NCI-H82 treated with DMSO at 0.1 percent for 48 hours (cell line): ENCODE measurements at regions not wholly inside any gene's neighbourhood (a gene's known extent, or its start where the extent isn't known, plus 50 kb on each side); places are given as distances from the start of the nearest gene placed in this dataset.

Experiments used
- DNase-seq: peaks from one replicate; lab custom pipeline; 2025; ENCODE audit not compliant: unreplicated experiment; lab: John Stamatoyannopoulos, UW

DNA sequence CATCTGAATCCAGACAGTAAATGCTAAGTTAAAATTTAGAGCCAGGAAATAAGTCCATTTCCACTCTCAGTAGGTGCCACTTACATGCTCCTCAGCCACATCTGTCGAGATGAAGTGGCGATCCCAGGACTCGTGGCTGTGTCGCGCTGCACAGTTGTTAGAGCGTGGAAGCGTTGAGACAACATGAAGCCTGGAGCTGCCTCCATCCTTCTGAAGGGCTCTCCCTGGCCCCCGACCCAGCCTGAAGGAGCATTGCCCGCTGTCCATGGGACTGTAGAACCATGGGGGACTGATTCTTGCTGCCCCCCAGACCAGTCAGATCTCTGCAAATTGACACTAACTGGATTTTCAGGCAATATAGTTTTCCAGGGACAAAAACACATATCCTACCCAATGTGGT lies 58.9 kb downstream of the IRX1 start:
- no peak for DNase-seq

DNA sequence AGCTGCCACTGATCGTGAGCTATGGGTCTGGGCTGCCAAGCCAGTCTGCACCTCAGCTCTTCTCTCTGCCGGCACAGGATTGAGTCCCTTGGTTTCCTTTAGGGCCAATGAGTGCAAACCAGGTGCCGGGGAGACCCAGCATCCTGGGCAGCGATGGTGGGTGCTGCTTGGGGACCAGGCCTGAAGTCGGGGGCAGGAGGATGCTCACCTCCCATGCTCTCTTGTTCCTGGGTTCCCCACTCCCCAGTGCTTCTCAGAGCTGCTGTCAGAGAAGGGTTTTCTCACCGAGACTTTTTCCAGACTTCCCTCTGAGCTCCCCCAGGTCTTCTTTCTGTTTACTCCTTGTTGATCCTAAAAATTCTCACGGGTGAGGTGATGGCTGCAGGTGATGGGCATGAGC lies 61.2 kb downstream of the IRX1 start:
- DNase-seq, result no peak

DNA sequence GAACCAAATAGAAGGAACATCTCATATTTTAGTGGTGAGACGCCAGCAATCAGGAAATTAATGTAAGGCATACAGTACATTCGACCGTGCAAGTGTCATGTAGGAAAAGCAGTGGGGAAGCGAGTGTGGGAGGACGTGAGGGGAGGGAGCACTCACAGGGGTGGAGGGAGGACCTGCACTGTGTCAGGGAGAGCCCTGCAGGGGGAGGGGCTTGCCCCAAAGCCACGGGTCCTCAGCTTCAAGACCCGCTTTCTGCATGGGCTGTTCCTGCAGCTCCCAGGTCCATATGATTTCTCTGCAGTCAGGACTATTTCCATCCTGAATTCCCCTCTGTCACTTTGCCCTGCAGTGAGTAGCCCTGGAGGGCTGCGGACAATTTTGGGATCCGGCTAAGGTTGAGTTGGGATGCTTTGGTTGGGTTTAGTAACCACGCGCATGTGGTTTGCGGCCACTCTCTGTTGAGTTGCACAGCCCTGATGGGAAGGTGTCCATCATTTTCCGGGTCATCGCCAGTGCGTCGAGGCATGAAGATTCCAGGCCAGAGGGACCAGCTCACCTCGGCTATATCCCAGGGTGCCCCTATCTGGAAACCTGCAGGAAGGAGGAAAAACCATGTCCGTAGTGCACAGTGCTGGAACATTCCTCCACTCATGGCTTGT lies 61.9 kb downstream of the IRX1 start:
- no peak for DNase-seq

DNA sequence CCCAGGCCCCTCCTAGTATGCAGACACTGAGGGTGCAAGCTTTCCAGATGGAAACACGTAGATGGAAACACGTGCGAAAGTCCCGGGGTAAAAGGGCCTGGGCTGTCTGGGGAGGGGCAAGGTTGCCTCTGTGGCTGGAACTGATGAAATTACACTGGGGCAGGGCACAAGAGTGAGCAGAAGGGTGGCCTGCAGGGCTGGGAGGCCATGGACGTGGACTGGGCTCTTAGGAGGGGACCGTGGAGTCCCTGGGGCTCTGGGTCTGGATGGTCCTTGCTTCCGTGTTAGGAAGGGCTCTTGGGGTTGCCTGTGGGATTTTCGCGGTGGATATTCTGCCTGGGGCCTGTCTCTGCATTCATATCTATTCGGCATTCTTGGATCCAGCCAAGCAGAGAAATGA lies 63.3 kb downstream of the IRX1 start:
- DNase-seq, result no peak

DNA sequence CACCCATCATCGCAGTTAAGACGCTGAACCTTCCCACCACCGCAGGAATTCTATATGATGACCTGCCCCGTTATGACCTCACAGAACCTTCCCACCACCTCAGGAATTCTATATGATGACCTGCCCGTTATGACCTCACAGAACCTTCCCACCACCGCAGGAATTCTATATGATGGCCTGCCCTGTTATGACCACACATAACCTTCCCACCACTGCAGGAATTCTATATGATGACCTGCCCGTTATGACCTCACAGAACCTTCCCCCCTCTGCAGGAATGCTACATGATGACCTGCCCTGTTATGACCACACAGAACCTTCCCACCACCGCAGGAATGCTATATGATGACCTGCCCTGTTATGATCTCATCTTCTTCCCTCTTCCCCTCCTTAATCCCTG lies 64.3 kb downstream of the IRX1 start:
- no peak for DNase-seq

DNA sequence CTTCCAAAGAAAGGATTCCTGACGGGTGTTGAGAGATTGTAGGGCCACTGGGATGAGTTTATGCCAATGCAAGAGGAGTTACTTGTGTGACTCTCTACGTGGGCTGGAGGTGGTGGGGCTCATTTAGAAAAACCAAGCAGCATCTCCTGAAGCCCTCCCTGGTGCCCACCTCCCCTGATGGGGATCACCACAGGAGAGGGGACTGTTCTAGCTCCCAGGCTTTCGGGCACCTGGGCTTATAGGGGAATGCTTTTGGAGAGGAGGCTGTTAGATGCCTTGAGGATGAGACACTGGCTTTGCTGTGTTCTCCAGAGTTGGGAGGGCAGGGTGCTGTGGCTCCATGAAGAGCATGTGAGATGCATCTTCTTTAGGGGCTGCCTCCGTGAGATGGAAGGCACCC lies 65.0 kb downstream of the IRX1 start:
- no peak for DNase-seq

DNA sequence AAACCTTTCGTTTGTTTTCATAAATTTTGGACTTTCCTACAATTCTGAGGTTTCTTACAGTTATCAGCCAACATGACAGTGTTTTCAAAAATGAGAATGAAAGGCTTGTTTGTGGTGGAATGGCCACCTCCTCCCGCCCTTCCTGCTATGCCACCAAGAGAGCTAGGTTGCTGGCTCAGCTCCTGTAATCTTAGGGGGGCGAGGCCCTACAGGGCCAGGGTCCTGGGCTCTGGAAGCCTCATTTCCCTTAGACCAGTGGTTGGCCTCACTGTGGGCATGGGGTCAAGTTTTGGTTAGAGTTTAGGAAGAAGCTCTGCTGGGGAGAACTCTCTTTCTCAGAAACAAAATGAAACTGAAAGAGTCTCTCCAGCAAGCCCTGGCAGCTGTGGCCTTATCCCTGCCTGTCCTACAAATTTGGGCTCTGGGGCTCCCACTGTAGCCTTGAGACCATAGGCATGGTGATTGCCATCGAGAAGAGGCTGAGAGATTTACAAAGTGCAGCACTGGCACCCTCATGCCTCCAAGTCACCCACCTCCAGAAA lies 66.2 kb downstream of the IRX1 start:
- DNase-seq, result no peak

DNA sequence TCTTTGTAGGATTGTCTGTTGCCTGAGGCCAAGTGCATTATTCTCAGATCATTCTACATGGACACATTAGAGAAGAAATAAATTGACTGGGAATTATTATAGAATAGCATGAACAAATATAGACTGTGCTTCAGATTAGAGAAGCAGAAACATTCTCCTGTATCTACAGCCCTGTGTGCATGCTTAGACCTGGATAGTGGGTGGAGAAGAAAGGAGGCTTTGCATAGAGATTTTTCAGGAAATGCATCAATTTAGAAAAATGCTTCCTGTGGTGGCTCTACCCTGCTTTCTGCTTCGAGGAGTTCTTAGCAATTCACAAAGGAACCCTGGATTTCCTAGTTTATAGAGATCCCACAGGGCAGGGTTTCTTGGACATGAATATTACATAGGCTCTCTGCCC lies 66.7 kb downstream of the IRX1 start:
- no peak for DNase-seq

DNA sequence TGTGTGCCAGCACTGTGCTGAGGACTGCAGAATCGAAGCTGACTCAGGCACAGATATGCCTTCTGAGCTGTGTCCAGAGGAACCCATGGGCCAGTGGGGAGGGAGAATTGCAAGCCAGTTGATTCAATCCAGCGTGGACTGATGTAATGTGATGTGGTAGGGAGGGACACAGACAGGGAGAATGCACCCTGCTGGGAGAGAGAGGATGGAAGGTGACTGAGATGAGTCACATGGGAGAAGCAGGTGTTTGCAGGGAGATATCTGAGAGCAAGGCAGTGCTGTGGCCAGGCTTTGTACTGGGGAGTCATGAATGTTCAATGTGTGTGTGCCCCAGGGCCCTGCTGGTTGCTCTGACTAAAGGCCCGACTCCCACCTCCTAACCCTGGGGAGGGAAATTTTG lies 75.7 kb downstream of the IRX1 start:
- DNase-seq, result no peak

DNA sequence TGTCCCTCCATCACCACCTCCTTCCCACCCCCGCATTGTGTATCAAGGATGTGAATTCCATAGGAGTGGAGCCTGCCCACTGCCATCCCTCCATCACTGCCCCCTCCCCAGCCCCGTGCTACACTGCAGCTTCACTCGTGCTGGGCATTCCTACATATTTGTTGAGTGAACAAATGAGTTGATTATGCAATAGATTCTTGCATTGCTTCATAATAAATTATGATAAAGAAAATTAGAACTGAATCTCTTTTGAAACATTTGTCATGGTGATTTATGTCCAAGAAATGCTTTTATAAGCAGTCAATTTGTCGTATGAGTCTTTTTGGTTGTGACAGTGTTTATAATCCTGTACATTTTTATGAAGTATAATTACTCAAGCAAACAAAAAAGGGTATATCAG lies 83.2 kb downstream of the IRX1 start:
- DNase-seq, result no peak

DNA sequence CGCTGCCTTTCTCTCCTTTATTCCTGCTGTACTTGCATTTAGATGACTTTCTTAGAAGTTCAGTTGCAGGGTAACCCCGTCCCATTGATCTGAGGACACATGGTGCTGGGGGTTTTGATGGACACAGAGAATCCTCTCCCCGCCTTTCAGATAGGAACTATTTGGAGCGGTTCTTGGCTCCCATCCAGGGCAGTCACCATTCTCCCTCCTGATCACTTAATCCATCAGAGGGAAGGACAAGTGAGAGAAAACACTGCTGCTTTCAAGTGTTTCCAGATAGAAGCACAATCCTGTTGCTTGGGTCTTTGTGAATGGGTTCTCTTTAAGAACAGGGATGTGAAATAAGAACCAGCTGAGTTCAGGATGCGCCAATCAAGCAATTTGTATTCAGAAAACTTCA lies 85.2 kb downstream of the IRX1 start:
- no peak for DNase-seq

DNA sequence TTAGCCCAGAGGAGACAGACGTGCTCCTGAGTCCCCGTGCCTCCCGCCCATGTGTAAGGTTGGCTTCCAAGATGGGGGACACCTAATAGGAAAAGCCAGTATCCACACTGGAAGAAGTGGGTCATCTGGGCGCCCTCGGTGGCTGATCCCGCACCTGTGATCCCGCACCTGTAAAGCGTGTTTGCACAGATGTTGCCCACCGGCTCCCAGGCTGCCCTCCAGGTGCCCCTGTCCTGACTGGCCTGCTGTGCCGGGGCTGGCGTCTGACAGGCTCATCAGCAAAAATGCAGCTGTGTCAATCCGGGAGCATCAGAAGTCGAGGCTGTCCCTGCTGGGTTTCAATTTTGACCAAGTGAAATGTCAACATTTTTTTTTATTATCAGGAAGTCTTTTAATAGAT lies 88.5 kb downstream of the IRX1 start:
- DNase-seq, result no peak

DNA sequence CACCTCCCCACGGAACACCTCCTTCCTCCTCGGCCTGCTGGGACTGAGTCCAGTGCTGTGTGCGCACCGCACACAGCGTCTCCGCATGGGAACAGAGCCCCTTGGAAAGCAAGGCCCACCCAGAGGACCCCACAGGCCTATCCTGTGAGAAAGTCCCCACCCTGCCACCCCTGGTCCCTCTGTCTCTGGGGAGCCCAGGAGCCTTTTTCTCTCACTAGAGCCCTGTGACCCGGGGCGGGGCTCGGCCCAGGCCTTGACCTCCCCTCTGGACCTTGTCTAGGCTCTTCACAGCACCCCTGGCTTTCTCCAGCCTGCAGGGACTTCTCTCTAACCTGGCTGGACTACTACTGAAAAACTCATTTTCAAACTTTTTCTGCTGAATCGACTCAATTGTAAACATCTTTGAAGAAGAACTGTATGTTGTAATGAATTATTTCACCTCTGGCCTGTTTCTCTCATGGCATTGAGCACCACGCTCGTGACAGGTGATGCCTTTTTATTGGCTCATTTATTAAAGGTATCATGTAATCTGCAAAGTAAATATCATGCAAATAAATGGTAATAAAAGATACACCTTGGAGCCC lies 89.2 kb downstream of the IRX1 start:
- DNase-seq, result no peak

DNA sequence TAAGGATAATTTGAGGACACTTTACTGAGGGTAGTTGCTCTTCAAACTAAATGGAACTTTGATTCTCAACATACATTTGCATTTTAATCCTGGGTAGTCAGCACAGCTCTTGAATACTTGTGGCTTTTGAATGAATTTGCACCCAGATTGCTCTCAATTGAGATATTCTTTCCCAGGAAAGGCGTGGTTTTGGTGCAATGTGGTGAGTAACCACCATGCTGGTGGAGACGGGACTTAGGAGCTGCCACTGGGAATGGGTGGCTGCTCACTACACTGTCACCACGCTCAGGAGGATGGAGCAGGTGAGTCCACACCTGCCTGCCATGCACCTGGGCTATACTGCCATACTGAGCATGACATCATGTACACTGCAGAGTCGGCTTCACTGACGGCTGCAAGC lies 99.2 kb downstream of the IRX1 start:
- DNase-seq, result no peak

DNA sequence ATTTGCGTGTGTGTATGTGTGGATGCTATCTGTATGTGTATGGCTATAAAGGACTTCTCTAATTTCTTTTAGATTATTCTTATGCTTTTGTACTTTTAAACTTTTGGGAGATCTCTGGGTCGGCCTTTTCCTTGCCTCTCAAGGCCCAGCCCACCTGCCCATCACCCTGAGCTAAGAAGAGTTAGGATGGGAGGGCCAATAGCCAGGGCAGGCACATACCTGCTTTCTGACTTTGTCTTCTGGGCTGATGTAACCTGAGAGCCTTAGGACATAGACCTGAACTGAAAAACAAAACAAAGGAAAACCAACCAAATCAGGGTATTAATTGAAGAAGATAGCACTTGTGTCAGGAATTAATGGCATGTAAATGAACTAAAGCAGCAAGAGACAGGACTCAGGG lies 100.2 kb downstream of the IRX1 start:
- no peak for DNase-seq

DNA sequence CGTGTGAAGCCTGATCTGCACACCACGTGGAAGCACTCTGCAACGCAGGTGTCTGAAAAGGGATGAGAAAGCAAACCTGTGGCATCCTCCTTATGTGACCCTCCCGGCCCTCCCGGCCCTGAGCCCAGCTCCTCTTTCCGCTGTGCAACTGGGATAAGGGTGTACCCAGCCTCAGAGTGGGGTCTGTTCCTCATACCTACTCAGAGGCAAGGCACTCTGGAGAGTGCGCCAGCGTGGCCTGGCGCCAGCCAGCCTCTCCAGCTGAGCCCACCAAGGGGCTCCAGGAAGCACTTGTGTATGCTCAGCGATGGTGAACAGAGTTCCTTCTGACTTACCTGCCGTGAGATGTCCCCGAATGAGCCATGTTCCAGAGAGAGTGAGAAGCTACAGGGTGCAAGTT lies 102.8 kb downstream of the IRX1 start:
- no peak for DNase-seq

DNA sequence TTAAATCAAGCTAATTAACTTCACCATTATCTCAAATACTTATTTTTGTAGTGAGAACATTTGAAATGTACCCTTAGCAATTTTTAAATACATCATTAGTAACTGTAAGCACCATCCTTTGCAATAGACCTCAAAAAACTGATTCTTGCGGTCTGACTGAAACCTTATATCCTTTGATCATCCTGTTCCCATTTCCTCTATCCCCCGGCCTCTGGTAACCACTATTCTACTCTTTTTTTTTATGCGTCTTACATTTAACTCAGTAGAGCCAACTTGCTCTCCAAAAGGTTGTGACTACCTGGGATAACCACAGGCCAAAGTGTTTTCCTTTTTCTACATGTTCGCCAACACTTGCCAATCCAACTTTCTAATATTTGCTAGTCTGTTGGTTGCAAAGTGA lies 106.1 kb downstream of the IRX1 start:
- DNase-seq, result no peak

DNA sequence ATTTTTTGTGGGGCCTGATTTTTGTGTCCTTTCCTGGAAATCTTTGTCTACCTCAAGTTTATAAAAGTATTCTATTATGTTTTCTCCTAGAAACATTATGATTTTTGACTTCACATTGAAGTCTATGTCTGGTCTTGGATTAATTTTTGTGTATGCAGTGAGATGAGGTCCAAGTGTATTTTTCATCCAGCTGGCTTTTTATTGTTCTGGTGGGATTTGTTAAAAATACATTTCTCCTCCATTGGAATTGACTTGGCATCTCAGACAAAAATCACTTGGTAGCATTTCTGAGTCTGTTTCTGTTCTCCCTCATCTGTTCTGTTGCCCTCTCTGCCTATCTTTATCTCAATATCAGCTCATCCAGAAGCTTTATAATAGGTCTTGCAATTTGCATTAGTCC lies 109.0 kb downstream of the IRX1 start:
- DNase-seq, result no peak

DNA sequence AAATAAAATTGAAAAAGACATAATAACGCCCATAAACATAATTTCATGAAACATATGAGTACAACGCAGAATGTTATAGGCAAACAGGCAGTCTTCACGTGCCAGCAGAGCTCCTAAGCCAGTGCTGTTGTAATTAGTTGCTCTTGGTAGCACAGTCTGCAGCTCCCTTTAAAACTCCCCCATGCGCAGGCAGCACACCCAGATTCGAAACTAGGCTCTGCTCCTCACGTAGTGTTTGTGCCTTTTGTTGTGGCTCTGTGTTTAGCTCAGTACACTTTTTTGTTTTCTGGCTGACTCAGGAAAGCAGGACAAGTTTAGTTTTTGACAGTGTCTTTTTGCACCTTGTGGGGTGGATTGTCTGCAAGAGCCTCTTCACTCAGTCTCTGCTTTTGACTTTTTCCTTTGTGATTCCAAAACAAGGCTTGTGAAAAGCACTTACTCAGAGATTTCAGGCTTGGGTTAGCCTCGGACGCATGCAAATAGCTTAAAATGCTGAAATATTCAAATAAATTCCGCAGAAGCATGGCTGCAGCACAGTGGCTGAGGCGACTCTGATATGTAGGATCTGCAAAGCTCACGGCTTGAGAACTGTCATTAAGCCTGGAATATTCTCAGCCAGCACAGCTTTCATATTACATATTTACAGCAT lies 113.6 kb downstream of the IRX1 start:
- DNase-seq, result no peak

DNA sequence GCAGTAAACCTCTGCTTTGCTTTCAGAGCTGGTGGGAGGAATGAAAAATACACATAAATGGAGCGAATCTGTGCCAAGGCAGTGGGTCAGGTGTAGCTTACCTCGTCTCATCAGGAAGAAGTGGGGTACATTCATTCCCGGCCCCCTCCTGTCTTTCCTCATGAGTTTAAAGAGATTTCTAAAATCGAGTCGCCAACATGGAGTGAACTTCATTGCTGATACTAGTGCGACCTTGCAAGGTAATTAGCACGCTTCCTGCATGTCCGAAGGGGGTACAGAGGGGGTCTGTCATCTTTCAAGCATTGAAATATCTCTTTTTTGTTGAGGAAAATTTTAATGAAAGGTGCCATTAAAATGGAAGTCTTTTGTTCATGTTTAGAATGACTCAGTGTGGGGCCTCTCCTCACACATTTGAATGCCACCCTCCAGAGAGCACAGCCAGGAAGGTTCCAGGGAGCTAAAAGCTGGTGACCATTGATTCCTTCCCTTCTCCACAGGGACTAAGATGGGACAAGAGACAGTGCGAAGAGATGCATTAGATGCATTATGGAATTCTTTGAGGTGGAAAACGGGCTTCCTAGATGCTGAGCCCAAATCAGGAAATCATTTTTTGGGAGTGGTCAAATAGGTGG lies 114.2 kb downstream of the IRX1 start:
- no peak for DNase-seq

DNA sequence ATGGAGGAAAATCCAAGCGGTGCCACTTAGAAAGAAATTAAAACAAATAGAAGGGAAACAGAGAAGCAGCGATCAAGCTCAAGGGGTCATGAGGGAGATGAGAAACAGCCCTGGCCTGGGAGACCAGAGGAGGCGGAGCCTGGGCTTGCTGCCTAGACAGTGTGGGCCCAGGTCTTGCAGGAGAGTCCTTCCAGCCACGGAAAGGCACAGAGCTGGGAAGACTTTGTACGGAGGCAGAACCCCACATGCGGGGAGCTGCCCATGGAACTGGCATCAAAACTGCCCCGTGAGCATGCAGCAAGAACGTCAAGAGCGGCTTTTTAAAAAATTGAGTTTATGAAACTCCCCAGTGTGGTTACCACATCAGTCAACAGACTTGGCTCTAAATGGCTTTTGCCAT lies 119.4 kb downstream of the IRX1 start:
- no peak for DNase-seq

DNA sequence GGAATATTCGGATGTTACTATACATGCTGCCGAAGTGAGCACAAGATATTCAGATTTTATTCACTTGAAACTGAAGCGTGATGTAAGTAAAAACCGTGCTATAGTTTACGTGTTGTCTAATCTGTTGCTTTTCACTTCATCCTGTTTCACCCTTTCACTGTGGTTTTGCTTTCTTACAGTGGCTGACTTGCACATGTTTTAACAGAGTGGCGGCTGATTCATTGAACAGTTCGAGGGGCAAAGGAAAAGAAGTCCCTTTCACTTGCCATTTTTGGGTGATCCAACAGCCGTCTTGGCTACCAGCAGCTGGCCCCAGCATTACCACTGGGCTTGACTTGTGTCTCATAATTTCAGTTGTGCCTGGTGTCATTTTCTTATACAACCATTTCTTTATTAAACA lies 134.0 kb downstream of the IRX1 start:
- no peak for DNase-seq
